OCI-LY7 (cell line): ENCODE measurements at regions not wholly inside any gene's neighbourhood (a gene's known extent, or its start where the extent isn't known, plus 50 kb on each side); places are given as distances from the start of the nearest gene placed in this dataset.
"Not testable (repeated sequence)": the region's sequence is repeated elsewhere in the genome, so short reads cannot be mapped to it uniquely, and the experiment has no call there.

Source experiments
- BruUV-seq: library from RNA; stranded (reverse); fragments of 400-500 nt; replicated peaks from 2 replicates; lab custom pipeline; 2021; lab: Mats Ljungman, UMichigan
- CTCF ChIA-PET: fragments of 300-600 bp; sonication (Branson Sonifier 250); formaldehyde crosslinking; loops from one replicate; lab custom pipeline; 2022; ENCODE audit warnings: antibody characterized with exemption; ENCODE audit not compliant: unreplicated experiment; lab: Charles Lee
- POLR2A ChIA-PET: fragments of 300-600 bp; sonication (Branson Sonifier 250); formaldehyde crosslinking; loops from one replicate; lab custom pipeline; 2022; ENCODE audit warnings: antibody characterized with exemption; lab: Charles Lee
- DNase-seq: peaks from one replicate; pipeline ENCODE4 v3.0.0-alpha.2; 2015; ENCODE audit warnings: low spot score
- H2AFZ ChIP-seq: fragments of 200-600 bp; sonication (generic), shearing (Covaris generic); 2 replicates; pipeline ENCODE4 v1.6.1; 2014; ENCODE audit warnings: mild to moderate bottlenecking, antibody characterized with exemption, low read length, moderate library complexity
- H3K27ac ChIP-seq: fragments of 200-600 bp; sonication (generic); 2 replicates; pipeline ENCODE4 v1.5.1; 2014; ENCODE audit warnings: mixed run types, low read depth, mild to moderate bottlenecking, moderate library complexity, low read length, inconsistent platforms; ENCODE audit not compliant: poor library complexity, severe bottlenecking
- H3K36me3 ChIP-seq: fragments of 200-600 bp; sonication (generic); 2 replicates; pipeline ENCODE4 v1.6.1; 2014; ENCODE audit warnings: mild to moderate bottlenecking, antibody characterized with exemption, low read length, moderate library complexity, mixed read lengths; ENCODE audit not compliant: insufficient read depth
- H3K4me1 ChIP-seq: fragments of 200-600 bp; sonication (generic); 2 replicates; pipeline ENCODE4 v1.5.1; 2014; ENCODE audit warnings: mild to moderate bottlenecking, low read length; ENCODE audit not compliant: insufficient read depth, poor library complexity, severe bottlenecking
- H3K4me2 ChIP-seq: fragments of 200-600 bp; sonication (generic); 2 replicates; pipeline ENCODE4 v1.6.1; 2014; ENCODE audit warnings: mild to moderate bottlenecking, low read length
- H3K4me3 ChIP-seq: fragments of 200-600 bp; sonication (generic); 2 replicates; pipeline ENCODE4 v1.5.1; 2014; ENCODE audit warnings: mild to moderate bottlenecking, low read depth, low read length; ENCODE audit not compliant: poor library complexity, severe bottlenecking
- H3K79me2 ChIP-seq: fragments of 200-600 bp; sonication (generic); 2 replicates; pipeline ENCODE4 v1.6.1; 2016; ENCODE audit warnings: low read depth, mild to moderate bottlenecking, low read length, moderate library complexity, mixed read lengths; ENCODE audit not compliant: insufficient read depth
- H3K9me2 ChIP-seq: fragments of 200-600 bp; sonication (generic); 2 replicates; pipeline ENCODE4 v1.6.1; 2016; ENCODE audit warnings: mild to moderate bottlenecking, low read length, mixed read lengths; ENCODE audit not compliant: insufficient read depth
- H3K9me3 ChIP-seq: fragments of 200-600 bp; sonication (generic); 2 replicates; pipeline ENCODE4 v1.6.1; 2014; ENCODE audit warnings: mild to moderate bottlenecking, mixed run types, low read length, mixed read lengths
- H4K20me1 ChIP-seq: fragments of 200-600 bp; sonication (generic); 2 replicates; pipeline ENCODE4 v1.6.1; 2014; ENCODE audit warnings: mild to moderate bottlenecking, antibody characterized with exemption, low read length, moderate library complexity, mixed read lengths; ENCODE audit not compliant: insufficient read depth
- EZH2phosphoT487 ChIP-seq: fragments of 200-600 bp; sonication (generic); IDR thresholded peaks from 2 replicates; pipeline ENCODE4 v1.6.1; 2018; ENCODE audit warnings: low read depth, borderline replicate concordance, mild to moderate bottlenecking, mixed run types, antibody characterized with exemption, low read length, moderate library complexity, mixed read lengths
- intact Hi-C: fragments of 100-400 bp; cut with micrococcal nuclease; formaldehyde crosslinking; loops from one replicate; pipeline ENCODE4 v1.10.0; 2022; ENCODE audit not compliant: unreplicated experiment
- TF ChIP-seq, protein P1 (sequence below): fragments of 200-600 bp; sonication (generic); conservative IDR thresholded peaks from 2 replicates; pipeline ENCODE4 v1.5.1; 2014; ENCODE audit warnings: mild to moderate bottlenecking, antibody characterized with exemption, low read length, moderate library complexity, mixed read lengths

DNA sequence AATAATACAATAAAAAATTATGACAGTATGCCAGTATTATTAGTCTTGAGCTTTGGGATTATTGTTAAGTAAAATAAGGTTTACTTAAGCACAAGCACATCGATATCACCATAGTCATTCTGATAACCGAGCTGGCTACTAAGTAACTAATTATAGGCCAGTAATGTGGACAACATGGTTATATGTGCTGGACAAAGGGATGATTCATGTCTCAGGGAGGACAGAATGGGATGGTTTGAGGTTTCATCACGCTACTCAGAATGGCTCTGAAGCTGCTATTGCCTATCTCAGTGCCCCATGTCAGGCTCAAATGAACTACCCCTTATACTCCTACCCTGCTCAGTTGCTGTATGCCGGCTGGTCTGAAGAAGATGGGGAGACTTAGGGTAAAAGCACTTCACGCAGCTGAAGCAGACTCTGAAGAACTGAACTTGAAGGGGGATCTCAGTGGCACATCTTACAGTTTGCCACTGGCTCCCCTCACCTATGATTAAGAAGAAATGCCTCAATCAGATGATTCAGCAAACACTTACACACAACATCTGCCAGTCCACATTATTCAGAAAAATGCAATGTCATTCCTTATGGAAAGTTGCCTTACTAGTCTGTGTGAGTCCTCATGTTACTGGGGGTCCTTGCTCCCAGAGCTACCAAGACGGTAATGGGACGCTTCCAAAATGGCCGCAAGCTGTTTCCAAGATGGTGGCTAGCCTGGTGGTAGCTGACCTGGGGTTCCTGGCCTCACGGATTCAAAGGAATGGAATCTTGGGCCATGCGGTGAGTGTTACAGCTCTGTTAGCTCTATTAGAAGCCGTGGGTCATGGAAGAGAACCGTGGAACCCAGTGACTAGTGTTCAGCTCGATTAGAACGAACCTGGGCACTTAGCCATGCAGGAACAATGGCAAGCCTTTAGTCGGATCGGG is 1098.6 kb downstream of the TAF11L14 start:
- Histone ChIP-seq H3K9me3 (no peaks in the 10 kb centered on the region), H3K9me2 (no peaks in the 10 kb centered on the region), H3K79me2 (no peaks in the 10 kb centered on the region), H3K4me2 (no peak overlapping the region), H2AFZ (no peak overlapping the region), H3K27ac (no peak overlapping the region), H3K4me1 (no peaks in the 10 kb centered on the region), H3K36me3 (no peaks in the 10 kb centered on the region), H4K20me1 (no peaks in the 10 kb centered on the region), H3K4me3 (no peak overlapping the region)
- intact Hi-C loops, result no loop called here
- BruUV-seq, result no TSS peak
- ChIA-PET POLR2A (interaction anchor here (0.6 kb wide), 4 partner anchors 26 to 1035 kb away, joined by 3 to 4 read pairs (median 3); no protein-coding TSS in a partner anchor), CTCF (no interaction called here)
- DNase-seq, result no peak
- TF ChIP-seq EZH2phosphoT487, result no peak
- TF ChIP-seq, protein P1, sequence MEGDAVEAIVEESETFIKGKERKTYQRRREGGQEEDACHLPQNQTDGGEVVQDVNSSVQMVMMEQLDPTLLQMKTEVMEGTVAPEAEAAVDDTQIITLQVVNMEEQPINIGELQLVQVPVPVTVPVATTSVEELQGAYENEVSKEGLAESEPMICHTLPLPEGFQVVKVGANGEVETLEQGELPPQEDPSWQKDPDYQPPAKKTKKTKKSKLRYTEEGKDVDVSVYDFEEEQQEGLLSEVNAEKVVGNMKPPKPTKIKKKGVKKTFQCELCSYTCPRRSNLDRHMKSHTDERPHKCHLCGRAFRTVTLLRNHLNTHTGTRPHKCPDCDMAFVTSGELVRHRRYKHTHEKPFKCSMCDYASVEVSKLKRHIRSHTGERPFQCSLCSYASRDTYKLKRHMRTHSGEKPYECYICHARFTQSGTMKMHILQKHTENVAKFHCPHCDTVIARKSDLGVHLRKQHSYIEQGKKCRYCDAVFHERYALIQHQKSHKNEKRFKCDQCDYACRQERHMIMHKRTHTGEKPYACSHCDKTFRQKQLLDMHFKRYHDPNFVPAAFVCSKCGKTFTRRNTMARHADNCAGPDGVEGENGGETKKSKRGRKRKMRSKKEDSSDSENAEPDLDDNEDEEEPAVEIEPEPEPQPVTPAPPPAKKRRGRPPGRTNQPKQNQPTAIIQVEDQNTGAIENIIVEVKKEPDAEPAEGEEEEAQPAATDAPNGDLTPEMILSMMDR, result no peak

DNA sequence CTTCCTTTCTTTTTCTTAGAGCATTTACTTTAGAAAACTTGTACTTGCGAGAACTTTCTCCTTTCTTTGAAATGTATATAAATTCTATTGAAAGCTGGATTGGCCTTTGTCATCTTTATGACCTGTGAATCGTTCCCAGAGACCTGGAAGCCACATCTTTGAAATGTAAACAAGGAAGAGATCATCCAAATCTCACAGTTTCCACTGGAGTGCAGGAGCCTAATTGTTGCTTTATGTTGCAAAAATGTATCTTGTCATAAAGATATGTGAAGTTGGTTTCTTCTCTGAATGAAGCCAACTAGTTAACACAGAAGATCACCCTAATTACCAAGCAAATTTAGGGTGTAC is 1101.8 kb downstream of the TAF11L14 start:
- no TSS peak for BruUV-seq
- Histone ChIP-seq H4K20me1 (no peaks in the 10 kb centered on the region), H2AFZ (no peak overlapping the region), H3K9me3 (no peaks in the 10 kb centered on the region), H3K79me2 (no peaks in the 10 kb centered on the region), H3K4me2 (no peak overlapping the region), H3K27ac (no peak overlapping the region), H3K4me3 (no peak overlapping the region), H3K4me1 (no peaks in the 10 kb centered on the region), H3K9me2 (no peaks in the 10 kb centered on the region), H3K36me3 (no peaks in the 10 kb centered on the region)
- DNase-seq, result no peak
- intact Hi-C loops, result no loop called here
- ChIA-PET CTCF (no interaction called here), POLR2A (interaction anchor here (0.5 kb wide), 1 partner anchor 101 kb away, joined by 4 read pairs; no protein-coding TSS in a partner anchor)
- TF ChIP-seq EZH2phosphoT487, result no peak
- TF ChIP-seq, protein P1, result no peak

DNA sequence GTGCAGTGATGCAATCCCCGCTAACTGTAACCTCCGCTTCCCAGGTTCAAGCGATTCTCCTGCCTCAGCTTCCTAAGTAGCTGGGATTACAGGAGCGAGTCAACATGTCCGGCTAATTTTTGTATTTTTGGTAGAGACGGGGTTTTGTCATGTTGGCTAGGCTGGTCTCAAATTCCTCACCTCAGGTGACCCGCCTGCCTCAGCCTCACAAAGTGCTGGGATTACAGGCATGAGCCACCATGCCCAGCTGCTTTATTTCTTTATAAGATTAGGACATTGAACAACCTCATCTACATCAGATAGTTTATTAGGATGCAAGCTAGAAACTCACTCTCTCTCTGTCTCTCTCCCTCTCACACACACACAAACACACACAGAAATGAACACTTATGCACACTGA is 1102.5 kb downstream of the TAF11L14 start:
- BruUV-seq, H3K79me2 ChIP-seq: not testable (repeated sequence)

More for the DNA sequence above, 1102.5 kb downstream of the TAF11L14 start:
- H2AFZ ChIP-seq, H3K27ac ChIP-seq, H3K4me2 ChIP-seq, intact Hi-C loops, H3K9me3 ChIP-seq, CTCF ChIA-PET, H3K4me1 ChIP-seq, H3K4me3 ChIP-seq, POLR2A ChIA-PET, H3K36me3 ChIP-seq, DNase-seq, H4K20me1 ChIP-seq, H3K9me2 ChIP-seq: not testable (repeated sequence)
